ENCODE measurements at regions not wholly inside any gene's neighbourhood (a gene's known extent, or its start where the extent isn't known, plus 50 kb on each side); places are given as distances from the start of the nearest gene placed in this dataset.
"Not testable (repeated sequence)": the region's sequence is repeated elsewhere in the genome, so short reads cannot be mapped to it uniquely, and the experiment has no call there.

DNA sequence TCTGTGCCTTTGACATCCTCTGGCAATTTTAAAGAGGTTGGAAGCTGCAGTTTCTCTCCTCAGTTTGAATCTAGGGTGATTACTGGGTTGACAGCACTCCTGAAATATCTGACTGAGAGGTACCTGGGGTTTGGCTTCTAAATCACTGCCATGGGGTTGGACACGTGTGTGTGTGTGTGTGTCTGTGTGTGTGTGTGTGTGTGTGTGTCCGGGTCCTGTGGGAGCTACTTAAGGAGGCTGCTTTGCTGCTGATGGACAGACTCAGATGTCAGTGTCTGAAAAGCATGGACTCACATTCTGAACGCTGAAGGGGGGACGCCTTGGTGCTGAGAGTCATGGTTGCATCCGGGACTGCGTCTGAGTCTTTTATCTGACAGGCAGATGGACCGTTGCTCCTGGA lies 299.1 kb upstream of the SFSWAP start:
- not testable (repeated sequence) for TF ChIP-seq POLR2A (IDR thresholded peaks at IDR 0.05; ENCODE audit: low read depth, low read length); POLR2AphosphoS5 (IDR thresholded peaks at IDR 0.05; ENCODE audit: low read depth, low read length); POU2F2 (IDR thresholded peaks at IDR 0.05; ENCODE audit: low read depth, low read length); TAF1 (IDR thresholded peaks at IDR 0.05; ENCODE audit: low read depth, low read length); PAX5 (IDR thresholded peaks at IDR 0.05; ENCODE audit: insufficient read depth, low read length, severe bottlenecking)

Measured in GM12891 (cell line).